Mammary epithelial cell (primary cell): ENCODE measurements at regions not wholly inside any gene's neighbourhood (a gene's known extent, or its start where the extent isn't known, plus 50 kb on each side); places are given as distances from the start of the nearest gene placed in this dataset.

Experiments
- EZH2 ChIP-seq: IDR thresholded peaks from 2 replicates; pipeline ENCODE4 v1.6.1; 2012; ENCODE audit warnings: low read length, inconsistent platforms, borderline replicate concordance
- TF ChIP-seq, protein P1 (sequence below), 2 donors: IDR thresholded peaks in 1 of 2; conservative IDR thresholded peaks in 1 of 2; 2 replicates each; pipeline ENCODE4 v1.5.1; 2011 to 2012; ENCODE audit warnings: inconsistent platforms in 2 of 2, low read length in 2 of 2, mild to moderate bottlenecking in 2 of 2, control low read depth in 1 of 2, low read depth in 1 of 2; ENCODE audit not compliant: insufficient read depth in 1 of 2; ENCODE audit errors: extremely low read depth in 1 of 2

DNA sequence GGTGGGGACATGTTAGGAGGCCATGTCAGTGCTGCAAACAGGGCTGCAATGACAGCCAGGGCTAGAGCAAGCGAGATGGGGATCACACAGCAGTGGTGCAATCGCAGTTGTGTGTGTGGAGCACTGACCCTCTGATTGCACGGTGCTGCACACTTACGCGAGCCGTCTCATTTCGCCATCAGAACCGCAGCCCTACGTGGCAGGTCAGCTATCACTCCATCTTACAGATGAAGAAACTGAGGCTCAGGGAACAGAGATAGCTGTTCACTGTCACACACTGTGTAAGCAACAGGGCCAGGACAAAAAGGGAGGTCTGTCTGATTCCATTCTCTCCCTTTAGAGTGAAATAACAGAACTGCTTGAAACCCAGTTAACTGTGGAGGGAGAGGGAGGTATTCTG, 104.8 kb upstream of the SLC45A1 start:
- TF ChIP-seq, protein P1, sequence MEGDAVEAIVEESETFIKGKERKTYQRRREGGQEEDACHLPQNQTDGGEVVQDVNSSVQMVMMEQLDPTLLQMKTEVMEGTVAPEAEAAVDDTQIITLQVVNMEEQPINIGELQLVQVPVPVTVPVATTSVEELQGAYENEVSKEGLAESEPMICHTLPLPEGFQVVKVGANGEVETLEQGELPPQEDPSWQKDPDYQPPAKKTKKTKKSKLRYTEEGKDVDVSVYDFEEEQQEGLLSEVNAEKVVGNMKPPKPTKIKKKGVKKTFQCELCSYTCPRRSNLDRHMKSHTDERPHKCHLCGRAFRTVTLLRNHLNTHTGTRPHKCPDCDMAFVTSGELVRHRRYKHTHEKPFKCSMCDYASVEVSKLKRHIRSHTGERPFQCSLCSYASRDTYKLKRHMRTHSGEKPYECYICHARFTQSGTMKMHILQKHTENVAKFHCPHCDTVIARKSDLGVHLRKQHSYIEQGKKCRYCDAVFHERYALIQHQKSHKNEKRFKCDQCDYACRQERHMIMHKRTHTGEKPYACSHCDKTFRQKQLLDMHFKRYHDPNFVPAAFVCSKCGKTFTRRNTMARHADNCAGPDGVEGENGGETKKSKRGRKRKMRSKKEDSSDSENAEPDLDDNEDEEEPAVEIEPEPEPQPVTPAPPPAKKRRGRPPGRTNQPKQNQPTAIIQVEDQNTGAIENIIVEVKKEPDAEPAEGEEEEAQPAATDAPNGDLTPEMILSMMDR (conservative IDR thresholded peaks at IDR 0.05 in 1 of 2, IDR thresholded peaks at IDR 0.05 in 1 of 2; ENCODE audit: extremely low read depth in 1 of 2, insufficient read depth in 1 of 2, low read depth in 1 of 2, low read length in 2 of 2) = no peak
- TF ChIP-seq EZH2 = no peak
